ENCODE measurements at regions not wholly inside any gene's neighbourhood (a gene's known extent, or its start where the extent isn't known, plus 50 kb on each side); places are given as distances from the start of the nearest gene placed in this dataset.

- TF ChIP-seq CTCF (IDR thresholded peaks at IDR 0.05; ENCODE audit: low read depth, low read length), result no peak
- H3K4me3 ChIP-seq (ENCODE audit: low read depth, low read length), result no peak overlapping the region
Observed at GRCh38 chr2:59790186-59791003, 763.1 kb downstream of the BCL11A start.

GRCh38 chr2:59789523-59789922, 763.9 kb downstream of the BCL11A start:
- TF ChIP-seq CTCF (IDR thresholded peaks at IDR 0.05; ENCODE audit: low read depth, low read length), result no peak
- no peak overlapping the region for H3K4me3 ChIP-seq (ENCODE audit: low read depth, low read length)

GRCh38 chr2:59787095-59787494, 766.4 kb downstream of the BCL11A start:
- no peak overlapping the region for H3K4me3 ChIP-seq (ENCODE audit: low read depth, low read length)
- TF ChIP-seq CTCF (IDR thresholded peaks at IDR 0.05; ENCODE audit: low read depth, low read length), result no peak

GRCh38 chr2:59786684-59787083, 766.8 kb downstream of the BCL11A start:
- H3K4me3 ChIP-seq (ENCODE audit: low read depth, low read length), result no peak overlapping the region
- no peak for TF ChIP-seq CTCF (IDR thresholded peaks at IDR 0.05; ENCODE audit: low read depth, low read length)

GRCh38 chr2:59779571-59779970, 773.9 kb downstream of the BCL11A start:
- TF ChIP-seq CTCF (IDR thresholded peaks at IDR 0.05; ENCODE audit: low read depth, low read length), result no peak
- no peak overlapping the region for H3K4me3 ChIP-seq (ENCODE audit: low read depth, low read length)

GRCh38 chr2:59777120-59777519, 776.3 kb downstream of the BCL11A start:
- TF ChIP-seq CTCF (IDR thresholded peaks at IDR 0.05; ENCODE audit: low read depth, low read length), result no peak
- no peak overlapping the region for H3K4me3 ChIP-seq (ENCODE audit: low read depth, low read length)

- no peak for TF ChIP-seq CTCF (IDR thresholded peaks at IDR 0.05; ENCODE audit: low read depth, low read length)
- no peak overlapping the region for H3K4me3 ChIP-seq (ENCODE audit: low read depth, low read length)
Observed at GRCh38 chr2:59776726-59777008, 776.8 kb downstream of the BCL11A start.

Measured in WI38 (cell line).